VCaP (cell line): ENCODE measurements at regions not wholly inside any gene's neighbourhood (a gene's known extent, or its start where the extent isn't known, plus 50 kb on each side); places are given as distances from the start of the nearest gene placed in this dataset.

Experiments used
- H3K27ac ChIP-seq: fragments of 450-650 bp; 2 replicates; pipeline ENCODE4 v1.5.1; 2017
- CTCF ChIP-seq: fragments of 450-650 bp; conservative IDR thresholded peaks from 2 replicates; pipeline ENCODE4 v1.5.1; 2017; ENCODE audit warnings: mild to moderate bottlenecking, moderate library complexity

GRCh38 chr4:57448452-57448851 is 338.3 kb upstream of the IGFBP7 start:
- TF ChIP-seq CTCF = no peak

GRCh38 chr4:57446266-57446665 is 336.1 kb upstream of the IGFBP7 start:
- no peak overlapping the region for H3K27ac ChIP-seq
- TF ChIP-seq CTCF = no peak

More at GRCh38 chr4:57448452-57448851, 338.3 kb upstream of the IGFBP7 start:
- H3K27ac ChIP-seq = no peak overlapping the region

GRCh38 chr4:57445686-57446085 is 335.5 kb upstream of the IGFBP7 start:
- TF ChIP-seq CTCF = no peak
- H3K27ac ChIP-seq = no peak overlapping the region

GRCh38 chr4:57444671-57445070 is 334.5 kb upstream of the IGFBP7 start:
- no peak for TF ChIP-seq CTCF
- no peak overlapping the region for H3K27ac ChIP-seq

- TF ChIP-seq CTCF = no peak
Observed at GRCh38 chr4:57443787-57444186, 333.6 kb upstream of the IGFBP7 start.

GRCh38 chr4:57443308-57443707 is 333.1 kb upstream of the IGFBP7 start:
- no peak overlapping the region for H3K27ac ChIP-seq
- TF ChIP-seq CTCF = no peak

More at GRCh38 chr4:57443787-57444186, 333.6 kb upstream of the IGFBP7 start:
- H3K27ac ChIP-seq = no peak overlapping the region

GRCh38 chr4:57442831-57443291 is 332.7 kb upstream of the IGFBP7 start:
- peak; percentile 88 for TF ChIP-seq CTCF
- H3K27ac ChIP-seq = no peak overlapping the region
